ENCODE measurements at regions not wholly inside any gene's neighbourhood (a gene's known extent, or its start where the extent isn't known, plus 50 kb on each side); places are given as distances from the start of the nearest gene placed in this dataset.
"Not testable (repeated sequence)": the region's sequence is repeated elsewhere in the genome, so short reads cannot be mapped to it uniquely, and the experiment has no call there.

- DNase-seq (ENCODE audit: low read depth): no peak
Observed at GRCh38 chr5:124021776-124022175, 509.8 kb downstream of the CSNK1G3 start.

GRCh38 chr5:124021066-124021641 lies 509.2 kb downstream of the CSNK1G3 start:
- DNase-seq (ENCODE audit: low read depth): no peak

- not testable (repeated sequence) for DNase-seq (ENCODE audit: low read depth)
Observed at GRCh38 chr5:124017321-124017720, 505.3 kb downstream of the CSNK1G3 start.

- no peak for DNase-seq (ENCODE audit: low read depth)
Observed at GRCh38 chr5:124007675-124008398, 495.9 kb downstream of the CSNK1G3 start.

GRCh38 chr5:124001036-124001615 lies 489.1 kb downstream of the CSNK1G3 start:
- no peak for DNase-seq (ENCODE audit: low read depth)

GRCh38 chr5:124000538-124000937 lies 488.6 kb downstream of the CSNK1G3 start:
- no peak for DNase-seq (ENCODE audit: low read depth)

GRCh38 chr5:123997462-123998215 lies 485.7 kb downstream of the CSNK1G3 start:
- DNase-seq (ENCODE audit: low read depth): no peak

GRCh38 chr5:123997064-123997461 lies 485.1 kb downstream of the CSNK1G3 start:
- DNase-seq (ENCODE audit: low read depth): no peak

GRCh38 chr5:123992641-123993040 lies 480.7 kb downstream of the CSNK1G3 start:
- no peak for DNase-seq (ENCODE audit: low read depth)

GRCh38 chr5:123987956-123988355 lies 476.0 kb downstream of the CSNK1G3 start:
- DNase-seq (ENCODE audit: low read depth): no peak

- DNase-seq (ENCODE audit: low read depth): no peak
Observed at GRCh38 chr5:123976379-123977033, 464.5 kb downstream of the CSNK1G3 start.

GRCh38 chr5:123975521-123975920 lies 463.5 kb downstream of the CSNK1G3 start:
- DNase-seq (ENCODE audit: low read depth): not testable (repeated sequence)

- no peak for DNase-seq (ENCODE audit: low read depth)
Observed at GRCh38 chr5:123966781-123967180, 454.8 kb downstream of the CSNK1G3 start.

GRCh38 chr5:123965626-123966025 lies 453.6 kb downstream of the CSNK1G3 start:
- no peak for DNase-seq (ENCODE audit: low read depth)

- DNase-seq (ENCODE audit: low read depth): no peak
Observed at GRCh38 chr5:123964884-123965283, 452.9 kb downstream of the CSNK1G3 start.

- DNase-seq (ENCODE audit: low read depth): no peak
Observed at GRCh38 chr5:123960526-123960925, 448.5 kb downstream of the CSNK1G3 start.

- DNase-seq (ENCODE audit: low read depth): no peak
Observed at GRCh38 chr5:123951582-123951977, 439.6 kb downstream of the CSNK1G3 start.

- no peak for DNase-seq (ENCODE audit: low read depth)
Observed at GRCh38 chr5:123950701-123951581, 439.0 kb downstream of the CSNK1G3 start.

- DNase-seq (ENCODE audit: low read depth): no peak
Observed at GRCh38 chr5:123949807-123950340, 437.9 kb downstream of the CSNK1G3 start.

- no peak for DNase-seq (ENCODE audit: low read depth)
Observed at GRCh38 chr5:123949043-123949804, 437.2 kb downstream of the CSNK1G3 start.

All from CMK (cell line).